H1 (cell line): ENCODE measurements at regions not wholly inside any gene's neighbourhood (a gene's known extent, or its start where the extent isn't known, plus 50 kb on each side); places are given as distances from the start of the nearest gene placed in this dataset.

Experiments used
- CTCF ChIA-PET: fragments of 300-600 bp; sonication (Branson Sonifier 250); formaldehyde crosslinking; loops from one replicate; lab custom pipeline; 2021; ENCODE audit not compliant: partially characterized antibody; lab: Charles Lee
- POLR2A ChIA-PET: fragments of 300-600 bp; sonication (Branson Sonifier 250); formaldehyde crosslinking; loops from one replicate; lab custom pipeline; 2021; ENCODE audit warnings: inconsistent platforms; ENCODE audit not compliant: partially characterized antibody; lab: Charles Lee
- DNase-seq, 2 experiments: peaks; one replicate each; pipeline versions ENCODE4 v3.0.0 to v3.0.0-alpha.2; 2010 to 2022; ENCODE audit warnings: low spot score in 2 of 2, low read depth in 1 of 2, mixed read lengths in 1 of 2
- FAIRE-seq: peaks from 2 replicates; lab custom pipeline; 2011; peaks lifted over from hg19 to GRCh38; lab: Jason Lieb, UNC
- H2AFZ ChIP-seq: 2 replicates; pipeline ENCODE4 v1.8.1; 2012; ENCODE audit warnings: low read length, inconsistent platforms
- H2AK5ac ChIP-seq: 2 replicates; pipeline ENCODE4 v1.6.1; 2013; ENCODE audit warnings: low read depth, low read length
- H2BK120ac ChIP-seq: replicated peaks from 2 replicates; pipeline ENCODE3; 2013; ENCODE audit warnings: low read depth, low read length, inconsistent platforms
- H2BK12ac ChIP-seq: 2 replicates; pipeline ENCODE4 v1.6.1; 2013; ENCODE audit warnings: low read depth, low read length
- H2BK15ac ChIP-seq: 2 replicates; pipeline ENCODE4 v1.6.1; 2013; ENCODE audit warnings: low read length
- H2BK20ac ChIP-seq: 2 replicates; pipeline ENCODE4 v1.6.1; 2013; ENCODE audit warnings: low read length
- H2BK5ac ChIP-seq: 2 replicates; pipeline ENCODE4 v1.6.1; 2013; ENCODE audit warnings: low read depth, low read length
- H3K14ac ChIP-seq: 2 replicates; pipeline ENCODE4 v1.6.1; 2013; ENCODE audit warnings: inconsistent platforms; ENCODE audit not compliant: insufficient read length
- H3K18ac ChIP-seq: 2 replicates; pipeline ENCODE4 v1.6.1; 2013; ENCODE audit warnings: low read length; ENCODE audit errors: extremely low read depth
- H3K23ac ChIP-seq: 2 replicates; pipeline ENCODE4 v1.6.1; 2013; ENCODE audit warnings: inconsistent platforms; ENCODE audit not compliant: insufficient read length
- H3K23me2 ChIP-seq: 2 replicates; pipeline ENCODE4 v1.6.1; 2013; ENCODE audit warnings: low read depth, low read length
- H3K27ac ChIP-seq: 2 replicates; pipeline ENCODE4 v1.6.1; 2011; ENCODE audit warnings: low read depth, low read length, inconsistent platforms
- H3K27me3 ChIP-seq, 4 experiments: replicated peaks in 1 of 4; 1 replicate in 1 of 4; 2 replicates in 3 of 4; pipeline versions ENCODE4 v1.6.1 to v1.8.1; 2011 to 2013; ENCODE audit warnings: low read length in 3 of 4, mild to moderate bottlenecking in 3 of 4, inconsistent platforms in 2 of 4, mixed read lengths in 2 of 4, moderate library complexity in 1 of 4; ENCODE audit not compliant: control insufficient read depth in 3 of 4, insufficient read depth in 3 of 4; ENCODE audit errors: extremely low read depth in 1 of 4
- H3K36me3 ChIP-seq, 4 experiments: 2 replicates each; pipeline versions ENCODE4 v1.6.1 to v1.8.1; 2011 to 2013; ENCODE audit warnings: mild to moderate bottlenecking in 4 of 4, low read length in 3 of 4, moderate library complexity in 2 of 4, control low read depth in 1 of 4, inconsistent platforms in 1 of 4; ENCODE audit not compliant: insufficient read depth in 4 of 4, control insufficient read depth in 2 of 4
- H3K4ac ChIP-seq: replicated peaks from 2 replicates; pipeline ENCODE3; 2013; ENCODE audit warnings: low read length, low read depth, mixed read lengths, inconsistent platforms; ENCODE audit not compliant: insufficient read length
- H3K4me1 ChIP-seq, 4 experiments: replicated peaks in 1 of 4; 1 replicate in 1 of 4; 2 replicates in 3 of 4; pipeline versions ENCODE4 v1.6.1 to v1.8.1; 2011 to 2013; ENCODE audit warnings: low read length in 3 of 4, inconsistent platforms in 2 of 4, mixed read lengths in 1 of 4; ENCODE audit not compliant: insufficient read depth in 4 of 4, control insufficient read depth in 3 of 4
- H3K4me2 ChIP-seq, 2 experiments: 2 replicates each; pipeline versions ENCODE4 v1.6.1 to v1.8.1; 2011 to 2013; ENCODE audit warnings: low read depth in 2 of 2, low read length in 2 of 2, control low read depth in 1 of 2, inconsistent platforms in 1 of 2, mild to moderate bottlenecking in 1 of 2; ENCODE audit not compliant: insufficient read depth in 1 of 2
- H3K4me3 ChIP-seq, 4 experiments: fragments of 200-600, 300-600 bp in 1 of 4; sonication (generic), shearing (Covaris generic), sonication (Bioruptor Twin) in 1 of 4; 2 replicates each; pipeline versions ENCODE4 v1.5.1 to v1.8.1; 2011 to 2016; ENCODE audit warnings: low read length in 4 of 4, low read depth in 3 of 4, control low read depth in 2 of 4, inconsistent platforms in 2 of 4, mild to moderate bottlenecking in 2 of 4, mixed read lengths in 1 of 4, moderate library complexity in 1 of 4; ENCODE audit not compliant: insufficient read depth in 2 of 4; ENCODE audit errors: extremely low read depth in 1 of 4
- H3K56ac ChIP-seq: replicated peaks from 2 replicates; pipeline ENCODE3; 2013; ENCODE audit warnings: low read depth, mild to moderate bottlenecking, mixed read lengths, low read length, inconsistent platforms; ENCODE audit not compliant: insufficient read length
- H3K79me1 ChIP-seq: 2 replicates; pipeline ENCODE4 v1.6.1; 2013; ENCODE audit warnings: low read depth, low read length, control low read depth
- H3K79me2 ChIP-seq, 2 experiments: 2 replicates each; pipeline versions ENCODE4 v1.6.1 to v1.8.1; 2012 to 2013; ENCODE audit warnings: low read length in 2 of 2, mild to moderate bottlenecking in 2 of 2, inconsistent platforms in 1 of 2; ENCODE audit not compliant: insufficient read depth in 2 of 2, control insufficient read depth in 1 of 2
- H3K9ac ChIP-seq, 4 experiments: replicated peaks in 1 of 4; 1 replicate in 1 of 4; 2 replicates in 3 of 4; pipeline versions ENCODE4 v1.6.1 to v1.8.1; 2011 to 2013; ENCODE audit warnings: low read depth in 3 of 4, low read length in 3 of 4, control low read depth in 2 of 4, mild to moderate bottlenecking in 2 of 4, moderate library complexity in 2 of 4, inconsistent platforms in 1 of 4; ENCODE audit errors: extremely low read depth in 1 of 4
- H3K9me3 ChIP-seq, 2 experiments: 2 replicates each; pipeline versions ENCODE4 v1.6.1 to v1.8.1; 2012 to 2013; ENCODE audit warnings: mild to moderate bottlenecking in 2 of 2, moderate library complexity in 2 of 2, control low read depth in 1 of 2, inconsistent platforms in 1 of 2, low read depth in 1 of 2, low read length in 1 of 2, mixed read lengths in 1 of 2; ENCODE audit not compliant: insufficient read depth in 2 of 2
- H4K20me1 ChIP-seq, 2 experiments: replicated peaks in 1 of 2; 2 replicates each; pipeline versions ENCODE3 to v1.8.1; 2011 to 2013; ENCODE audit warnings: inconsistent platforms in 2 of 2, low read length in 2 of 2, mild to moderate bottlenecking in 1 of 2; ENCODE audit not compliant: insufficient read depth in 2 of 2, control insufficient read depth in 1 of 2
- H4K5ac ChIP-seq: 2 replicates; pipeline ENCODE4 v1.6.1; 2013; ENCODE audit warnings: low read length, low read depth, mixed read lengths, inconsistent platforms; ENCODE audit not compliant: insufficient read length
- H4K8ac ChIP-seq: 2 replicates; pipeline ENCODE4 v1.8.0; 2013; ENCODE audit warnings: mild to moderate bottlenecking, moderate library complexity, low read length, inconsistent platforms; ENCODE audit not compliant: insufficient read depth; ENCODE audit errors: extremely low read depth
- H4K91ac ChIP-seq: replicated peaks from 2 replicates; pipeline ENCODE3; 2013; ENCODE audit warnings: low read length, mixed read lengths, inconsistent platforms; ENCODE audit not compliant: insufficient read length
- BACH1 ChIP-seq: IDR thresholded peaks from 2 replicates; pipeline ENCODE4 v1.6.1; 2012; ENCODE audit warnings: low read length, improper control_type of control experiment
- BRCA1 ChIP-seq: IDR thresholded peaks from 2 replicates; pipeline ENCODE4 v1.6.1; 2012; ENCODE audit warnings: low read depth, low read length, improper control_type of control experiment
- CBX5 ChIP-seq: fragments of 300-800, 300-1000 bp; sonication (generic); IDR thresholded peaks from 2 replicates; pipeline ENCODE4 v1.7.1; 2016; ENCODE audit warnings: antibody characterized with exemption, low read length, low read depth
- CTBP2 ChIP-seq: IDR thresholded peaks from 2 replicates; pipeline ENCODE4 v1.7.0; 2011; ENCODE audit warnings: borderline replicate concordance, mild to moderate bottlenecking, moderate library complexity, mixed read lengths, low read length; ENCODE audit not compliant: insufficient read depth, insufficient read length
- GTF2F1 ChIP-seq: IDR thresholded peaks from 2 replicates; pipeline ENCODE4 v1.6.1; 2012; ENCODE audit warnings: low read depth, low read length, improper control_type of control experiment, borderline replicate concordance
- HDAC6 ChIP-seq: IDR thresholded peaks from one replicate; pipeline ENCODE4 v1.7.1; 2012; ENCODE audit warnings: low read depth, mild to moderate bottlenecking, inconsistent platforms, low read length, moderate library complexity
- JUN ChIP-seq: IDR thresholded peaks from 2 replicates; pipeline ENCODE4 v1.6.1; 2011; ENCODE audit warnings: low read depth, mild to moderate bottlenecking, improper control_type of control experiment, low read length
- JUND ChIP-seq: IDR thresholded peaks from 2 replicates; pipeline ENCODE4 v1.6.1; 2011; ENCODE audit warnings: mild to moderate bottlenecking, improper control_type of control experiment, low read length
- POLR2A ChIP-seq, 2 experiments: IDR thresholded peaks; 1 replicate in 1 of 2; 2 replicates in 1 of 2; pipeline ENCODE4 v1.6.1; 2011; ENCODE audit warnings: low read depth in 2 of 2, low read length in 2 of 2, mild to moderate bottlenecking in 2 of 2; ENCODE audit errors: control extremely low read depth in 1 of 2
- SIN3A ChIP-seq, 2 experiments: IDR thresholded peaks in 1 of 2; conservative IDR thresholded peaks in 1 of 2; 2 replicates each; pipeline ENCODE4 v1.6.1; 2011 to 2012; ENCODE audit warnings: low read length in 2 of 2, improper control_type of control experiment in 1 of 2, low read depth in 1 of 2, mild to moderate bottlenecking in 1 of 2
- SIX5 ChIP-seq: IDR thresholded peaks from 2 replicates; pipeline ENCODE4 v1.6.1; 2011; ENCODE audit warnings: mild to moderate bottlenecking, low read depth, low read length
- SRF ChIP-seq: IDR thresholded peaks from 2 replicates; pipeline ENCODE4 v1.6.1; 2011; ENCODE audit warnings: mild to moderate bottlenecking, low read depth, low read length, moderate library complexity
- TEAD4 ChIP-seq: IDR thresholded peaks from 2 replicates; pipeline ENCODE4 v1.6.1; 2012; ENCODE audit warnings: low read depth, low read length, inconsistent platforms, mixed read lengths
- YY1 ChIP-seq: IDR thresholded peaks from 2 replicates; pipeline ENCODE4 v1.6.1; 2011; ENCODE audit warnings: low read depth, mild to moderate bottlenecking, low read length
- ZNF274 ChIP-seq: IDR thresholded peaks from 2 replicates; pipeline ENCODE4 v1.7.0; 2012; ENCODE audit warnings: low read length, borderline replicate concordance; ENCODE audit errors: extremely low read depth
- WGBS, 2 experiments: shearing (Covaris generic) in 1 of 2; methylation state at CpG; one replicate each; pipeline versions ENCODE4 v1.1.6 to v1.1.7; 2013 to 2015; ENCODE audit warnings: low lambda C conversion rate in 2 of 2, mixed read lengths in 2 of 2, inconsistent platforms in 1 of 2, low coverage in 1 of 2, missing lambda C conversion rate in 1 of 2; ENCODE audit not compliant: insufficient replicate concordance in 2 of 2, insufficient coverage in 1 of 2, insufficient read length in 1 of 2; ENCODE audit errors: extremely low coverage in 1 of 2, missing lambda C conversion rate in 1 of 2; 5-methylcytosine and 5-hydroxymethylcytosine counted together

- Histone ChIP-seq H4K8ac (no peak overlapping the region), H4K91ac (no peak overlapping the region), H3K18ac (no peak overlapping the region), H3K56ac (no peak overlapping the region), H2AFZ (no peak overlapping the region), H3K9me3 (no peaks in the 10 kb centered on the region), H4K20me1 (no peaks in the 10 kb centered on the region), H2BK15ac (no peak overlapping the region), H2BK20ac (no peak overlapping the region), H2BK12ac (no peak overlapping the region), H3K27ac (no peak overlapping the region), H3K4me2 (no peak overlapping the region), H3K27me3 (no peaks in the 10 kb centered on the region), H4K5ac (no peak overlapping the region), H3K14ac (no peak overlapping the region), H3K79me1 (no peaks in the 10 kb centered on the region), H3K4ac (no peak overlapping the region), H3K4me3 (no peak overlapping the region), H2BK120ac (no peak overlapping the region), H3K9ac (no peak overlapping the region), H3K36me3 (no peaks in the 10 kb centered on the region), H2BK5ac (no peak overlapping the region), H3K79me2 (no peaks in the 10 kb centered on the region), H3K23me2 (no peaks in the 10 kb centered on the region), H2AK5ac (no peak overlapping the region), H3K4me1 (no peaks in the 10 kb centered on the region), H3K23ac (no peak overlapping the region)
- WGBS, 2 experiments: 66% methylated on average over 4 of the region's 4 CpGs; no CpG with 5 or more reads in 1 of the 2 experiments
- ChIA-PET POLR2A (no interaction called here), CTCF (no interaction called here)
- DNase-seq: no peak
- no peak for FAIRE-seq
- TF ChIP-seq HDAC6 (no peak), JUND (no peak), JUN (no peak), YY1 (no peak), SIN3A (conservative IDR thresholded peaks at IDR 0.05 in 1 of 2, IDR thresholded peaks at IDR 0.05 in 1 of 2; ENCODE audit: low read depth in 1 of 2, low read length in 2 of 2) (no peak), POLR2A (IDR thresholded peaks at IDR 0.05; ENCODE audit: control extremely low read depth in 1 of 2, low read depth in 2 of 2, low read length in 2 of 2) (no peak), CTBP2 (no peak), SRF (no peak), SIX5 (no peak), CBX5 (no peak), GTF2F1 (no peak), TEAD4 (no peak), BRCA1 (no peak), ZNF274 (no peak), BACH1 (no peak)
These were observed 1323.4 kb downstream of the C4orf33 start for GRCh38 chr4:130419211-130419975.
